Thyroid gland (tissue), 4 donors: ENCODE measurements at regions not wholly inside any gene's neighbourhood (a gene's known extent, or its start where the extent isn't known, plus 50 kb on each side); places are given as distances from the start of the nearest gene placed in this dataset.

Experiments
- DNase-seq, 2 donors: peaks; one replicate each; pipeline ENCODE4 v3.0.0-alpha.2; 2019
- H3K27ac ChIP-seq, 3 donors: fragments of 200-600 bp; sonication (generic); 1 replicate in 2 of 3; 2 replicates in 1 of 3; pipeline ENCODE4 v1.5.1; 2016 to 2019; ENCODE audit warnings: mild to moderate bottlenecking in 1 of 3, moderate library complexity in 1 of 3
- H3K27me3 ChIP-seq: fragments of 200-600 bp; sonication (generic); one replicate; pipeline ENCODE4 v1.5.1; 2019
- H3K36me3 ChIP-seq, 2 donors: fragments of 200-600 bp; sonication (generic); one replicate each; pipeline ENCODE4 v1.5.1; 2016 to 2019
- H3K4me1 ChIP-seq, 2 donors: fragments of 200-600 bp; sonication (generic); one replicate each; pipeline ENCODE4 v1.5.1; 2017 to 2019
- H3K4me3 ChIP-seq, 3 donors: fragments of 200-600 bp; sonication (generic); replicated peaks in 1 of 3; 1 replicate in 2 of 3; 2 replicates in 1 of 3; pipeline ENCODE4 v1.5.1; 2016; ENCODE audit warnings: mild to moderate bottlenecking in 1 of 3
- H3K9me3 ChIP-seq: fragments of 200-600 bp; sonication (generic); one replicate; pipeline ENCODE4 v1.5.1; 2017
- POLR2A ChIP-seq, 2 donors: fragments of 450-650 bp; IDR thresholded peaks; one replicate each; pipeline ENCODE4 v1.6.1; 2017; ENCODE audit warnings: antibody characterized with exemption in 2 of 2, mild to moderate bottlenecking in 2 of 2, moderate library complexity in 1 of 2
- WGBS, 2 donors: methylation state at CpG; one replicate each; pipeline ENCODE4 v1.1.5; 2017; 5-methylcytosine and 5-hydroxymethylcytosine counted together
- intact Hi-C: fragments of 100-400 bp; cut with DNase I; formaldehyde crosslinking; loops from one replicate; pipeline ENCODE4 v1.15.1; 2023
- TF ChIP-seq, protein P1 (sequence below), 6 experiments: fragments of 200-600 bp in 3 of 6; fragments of 450-650 bp in 3 of 6; sonication (generic) in 3 of 6; IDR thresholded peaks; one replicate each; pipeline ENCODE4 v1.5.1; 2016 to 2019; ENCODE audit warnings: antibody characterized with exemption in 6 of 6, mild to moderate bottlenecking in 2 of 6, inconsistent platforms in 1 of 6, moderate library complexity in 1 of 6

DNA sequence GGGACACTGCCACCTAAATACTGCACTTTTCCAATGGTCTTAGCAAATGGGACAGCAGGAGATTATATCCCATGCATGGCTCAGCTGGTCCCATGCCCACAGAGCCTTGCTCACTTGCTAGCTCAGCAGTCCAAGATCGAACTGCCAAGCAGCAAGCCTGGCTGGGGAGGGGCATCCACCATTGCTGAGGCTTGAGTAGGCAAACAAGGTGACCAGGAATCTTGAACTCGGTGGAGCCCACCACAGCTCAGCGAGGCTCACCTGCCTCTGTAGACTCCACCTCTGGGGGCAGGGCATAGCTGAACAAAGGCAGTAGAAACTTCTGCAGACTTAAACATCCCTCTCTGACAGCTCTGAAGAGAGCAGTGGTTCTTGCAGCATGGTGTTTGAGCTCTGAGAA is 370.8 kb upstream of the MGAT4C start:
- Histone ChIP-seq H3K4me1 (no peaks in the 10 kb centered on the region), H3K36me3 (no peaks in the 10 kb centered on the region), H3K4me3 (no peak overlapping the region), H3K27ac (no peak overlapping the region), H3K27me3 (no peaks in the 10 kb centered on the region), H3K9me3 (no peaks in the 10 kb centered on the region)
- WGBS, 2 donors: 94 to 100% methylated on average over 1 to 3 of the region's 3 CpGs
- TF ChIP-seq POLR2A (IDR thresholded peaks at IDR 0.05): no peak
- TF ChIP-seq, protein P1, sequence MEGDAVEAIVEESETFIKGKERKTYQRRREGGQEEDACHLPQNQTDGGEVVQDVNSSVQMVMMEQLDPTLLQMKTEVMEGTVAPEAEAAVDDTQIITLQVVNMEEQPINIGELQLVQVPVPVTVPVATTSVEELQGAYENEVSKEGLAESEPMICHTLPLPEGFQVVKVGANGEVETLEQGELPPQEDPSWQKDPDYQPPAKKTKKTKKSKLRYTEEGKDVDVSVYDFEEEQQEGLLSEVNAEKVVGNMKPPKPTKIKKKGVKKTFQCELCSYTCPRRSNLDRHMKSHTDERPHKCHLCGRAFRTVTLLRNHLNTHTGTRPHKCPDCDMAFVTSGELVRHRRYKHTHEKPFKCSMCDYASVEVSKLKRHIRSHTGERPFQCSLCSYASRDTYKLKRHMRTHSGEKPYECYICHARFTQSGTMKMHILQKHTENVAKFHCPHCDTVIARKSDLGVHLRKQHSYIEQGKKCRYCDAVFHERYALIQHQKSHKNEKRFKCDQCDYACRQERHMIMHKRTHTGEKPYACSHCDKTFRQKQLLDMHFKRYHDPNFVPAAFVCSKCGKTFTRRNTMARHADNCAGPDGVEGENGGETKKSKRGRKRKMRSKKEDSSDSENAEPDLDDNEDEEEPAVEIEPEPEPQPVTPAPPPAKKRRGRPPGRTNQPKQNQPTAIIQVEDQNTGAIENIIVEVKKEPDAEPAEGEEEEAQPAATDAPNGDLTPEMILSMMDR (IDR thresholded peaks at IDR 0.05): no peak
- no peak for DNase-seq
- intact Hi-C loops: no loop called here

DNA sequence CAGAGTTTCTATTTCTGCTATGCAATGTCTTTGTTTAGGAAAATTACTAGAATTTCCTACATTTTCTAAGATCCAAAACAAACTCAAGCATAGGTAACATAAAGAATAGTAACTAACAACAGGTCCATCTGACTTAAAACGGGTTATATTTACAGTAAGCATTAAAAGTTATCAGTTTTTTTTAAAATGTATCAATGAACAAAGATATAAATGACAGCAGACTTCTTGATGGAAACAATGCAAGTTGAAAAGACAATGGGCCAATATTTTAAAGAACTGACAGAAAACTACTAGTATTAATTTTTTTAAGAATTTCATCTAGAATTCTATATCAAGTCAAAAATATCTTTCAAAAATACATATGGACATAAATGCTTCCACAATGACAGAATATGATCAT is 367.1 kb upstream of the MGAT4C start:
- H3K9me3 ChIP-seq: no peaks in the 10 kb centered on the region
- WGBS, 2 donors: 69 to 75% methylated on average over 1 of the region's 1 CpG
- no peak overlapping the region for H3K27ac ChIP-seq
- H3K4me1 ChIP-seq: no peaks in the 10 kb centered on the region
- DNase-seq: no peak
- no peak for TF ChIP-seq POLR2A (IDR thresholded peaks at IDR 0.05)
- TF ChIP-seq, protein P1 (IDR thresholded peaks at IDR 0.05): no peak
- H3K4me3 ChIP-seq: no peak overlapping the region
- intact Hi-C loops: no loop called here
- H3K36me3 ChIP-seq: no peaks in the 10 kb centered on the region
- H3K27me3 ChIP-seq: no peaks in the 10 kb centered on the region

DNA sequence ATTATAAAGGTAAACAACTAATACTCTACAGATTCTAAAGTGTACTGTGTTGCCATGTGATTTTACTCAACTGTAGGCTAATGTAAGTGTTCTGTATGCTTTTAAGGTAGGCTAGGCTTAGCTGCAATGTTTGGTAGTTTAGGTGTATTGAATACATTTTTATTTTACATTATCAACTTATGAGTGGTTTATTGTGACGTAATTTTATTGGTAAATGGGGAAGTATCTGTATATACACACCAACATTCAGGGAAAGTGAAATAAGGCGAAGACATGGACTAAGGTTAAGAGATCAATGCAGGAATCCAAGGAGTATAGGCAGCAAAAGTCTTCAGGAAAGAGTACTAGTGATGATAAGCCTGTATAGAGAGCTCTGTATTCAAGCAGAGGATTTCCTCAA is 365.8 kb upstream of the MGAT4C start:
- no peak overlapping the region for H3K4me3 ChIP-seq
- no peaks in the 10 kb centered on the region for H3K9me3 ChIP-seq
- no peaks in the 10 kb centered on the region for H3K27me3 ChIP-seq
- WGBS, 2 donors: 78 to 84% methylated on average over 2 of the region's 2 CpGs
- TF ChIP-seq, protein P1 (IDR thresholded peaks at IDR 0.05): no peak
- TF ChIP-seq POLR2A (IDR thresholded peaks at IDR 0.05): no peak
- intact Hi-C loops: no loop called here
- DNase-seq: no peak
- no peaks in the 10 kb centered on the region for H3K4me1 ChIP-seq
- no peaks in the 10 kb centered on the region for H3K36me3 ChIP-seq
- no peak overlapping the region for H3K27ac ChIP-seq

DNA sequence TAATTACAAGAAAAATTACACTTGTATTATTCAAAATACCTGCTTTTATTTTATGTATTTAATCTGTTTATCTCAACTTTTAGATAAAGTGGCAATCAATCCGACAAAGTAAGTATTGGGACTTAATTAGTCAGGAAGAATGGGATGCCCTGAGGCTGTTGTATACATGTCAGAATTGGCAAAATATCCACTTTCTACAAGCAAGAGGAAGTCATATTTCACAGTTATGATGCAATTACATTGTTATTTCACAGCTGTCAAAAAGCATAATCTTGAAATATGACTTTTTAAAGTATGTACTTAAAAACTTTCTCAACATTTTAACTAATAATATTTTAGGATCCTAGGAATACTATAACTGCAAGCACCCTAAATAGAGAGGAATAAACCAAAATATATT is 357.1 kb upstream of the MGAT4C start:
- H3K27ac ChIP-seq: no peak overlapping the region
- H3K36me3 ChIP-seq: no peaks in the 10 kb centered on the region
- H3K9me3 ChIP-seq: no peaks in the 10 kb centered on the region
- DNase-seq: no peak
- H3K4me1 ChIP-seq: no peaks in the 10 kb centered on the region
- H3K4me3 ChIP-seq: no peak overlapping the region
- H3K27me3 ChIP-seq: no peaks in the 10 kb centered on the region
- intact Hi-C loops: no loop called here
- WGBS, 2 donors: 76 to 80% methylated on average over 1 of the region's 1 CpG
- TF ChIP-seq POLR2A (IDR thresholded peaks at IDR 0.05): no peak
- TF ChIP-seq, protein P1 (IDR thresholded peaks at IDR 0.05): no peak

DNA sequence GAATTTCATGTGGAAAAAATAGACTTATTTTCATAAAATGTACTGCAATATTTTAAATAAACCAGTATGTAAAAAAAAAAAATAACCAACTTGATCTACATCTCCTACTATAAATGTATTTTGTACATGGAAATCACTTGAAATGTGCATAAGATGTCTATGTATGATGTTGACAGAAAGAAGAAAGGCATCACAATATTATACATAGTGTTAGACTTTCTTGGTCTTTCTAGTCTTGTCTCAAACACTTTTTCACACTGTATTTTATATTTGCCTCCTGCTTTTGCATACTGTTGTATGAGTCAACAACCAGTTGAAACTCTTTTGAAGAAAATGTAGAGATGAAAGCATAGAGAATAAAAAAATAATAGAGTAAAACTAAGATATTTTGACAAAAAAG is 352.4 kb upstream of the MGAT4C start:
- TF ChIP-seq, protein P1 (IDR thresholded peaks at IDR 0.05): no peak
- TF ChIP-seq POLR2A (IDR thresholded peaks at IDR 0.05): no peak
- no peak overlapping the region for H3K4me3 ChIP-seq
- no peak for DNase-seq
- H3K27me3 ChIP-seq: no peaks in the 10 kb centered on the region
- no peaks in the 10 kb centered on the region for H3K9me3 ChIP-seq
- no peak overlapping the region for H3K27ac ChIP-seq
- no peaks in the 10 kb centered on the region for H3K36me3 ChIP-seq
- intact Hi-C loops: no loop called here
- H3K4me1 ChIP-seq: no peaks in the 10 kb centered on the region
